Glutamatergic neuron (in vitro differentiated cells): ENCODE measurements at regions not wholly inside any gene's neighbourhood (a gene's known extent, or its start where the extent isn't known, plus 50 kb on each side); places are given as distances from the start of the nearest gene placed in this dataset.
"Not testable (repeated sequence)": the region's sequence is repeated elsewhere in the genome, so short reads cannot be mapped to it uniquely, and the experiment has no call there.

Source experiments
- DNase-seq: peaks from one replicate; pipeline ENCODE4 v3.0.0; 2022
- H3K27ac Mint-ChIP-seq: one replicate; pipeline ENCODE4 v1.8.0; 2020; ENCODE audit warnings: mild to moderate bottlenecking, mixed read lengths, inconsistent platforms; ENCODE audit not compliant: unreplicated experiment
- H3K27me3 Mint-ChIP-seq: one replicate; pipeline ENCODE4 v1.8.0; 2020; ENCODE audit warnings: mild to moderate bottlenecking, moderate library complexity, mixed read lengths, inconsistent platforms; ENCODE audit not compliant: unreplicated experiment
- H3K36me3 Mint-ChIP-seq: one replicate; pipeline ENCODE4 v1.8.0; 2020; ENCODE audit warnings: mild to moderate bottlenecking, mixed read lengths, inconsistent platforms; ENCODE audit not compliant: unreplicated experiment
- H3K4me1 Mint-ChIP-seq: one replicate; pipeline ENCODE4 v1.8.0; 2020; ENCODE audit warnings: mild to moderate bottlenecking, low read depth, mixed read lengths, inconsistent platforms; ENCODE audit not compliant: unreplicated experiment
- H3K4me3 Mint-ChIP-seq: one replicate; pipeline ENCODE4 v1.8.0; 2020; ENCODE audit warnings: mild to moderate bottlenecking, mixed read lengths, inconsistent platforms; ENCODE audit not compliant: unreplicated experiment
- H3K9me3 Mint-ChIP-seq: one replicate; pipeline ENCODE4 v1.8.0; 2020; ENCODE audit warnings: mild to moderate bottlenecking, moderate library complexity, mixed read lengths, inconsistent platforms; ENCODE audit not compliant: unreplicated experiment
- CTCF ChIP-seq: fragments of 200-600 bp; sonication (generic); IDR thresholded peaks from one replicate; pipeline ENCODE4 v1.5.0; 2021; ENCODE audit not compliant: partially characterized antibody, unreplicated experiment

GRCh38 chrX:6946168-6946567, 201.3 kb upstream of the STS start:
- no peak for TF ChIP-seq CTCF
- H3K36me3 Mint-ChIP-seq: no peaks in the 10 kb centered on the region
- H3K27me3 Mint-ChIP-seq: no peaks in the 10 kb centered on the region
- H3K27ac Mint-ChIP-seq: no peak overlapping the region
- H3K4me1 Mint-ChIP-seq: no peaks in the 10 kb centered on the region
- no peak overlapping the region for H3K4me3 Mint-ChIP-seq
- DNase-seq: no peak
- H3K9me3 Mint-ChIP-seq: no peaks in the 10 kb centered on the region

- no peaks in the 10 kb centered on the region for H3K9me3 Mint-ChIP-seq
- H3K27me3 Mint-ChIP-seq: no peaks in the 10 kb centered on the region
- TF ChIP-seq CTCF: no peak
- DNase-seq: no peak
- no peak overlapping the region for H3K27ac Mint-ChIP-seq
- H3K4me3 Mint-ChIP-seq: no peak overlapping the region
- no peaks in the 10 kb centered on the region for H3K4me1 Mint-ChIP-seq
- H3K36me3 Mint-ChIP-seq: no peaks in the 10 kb centered on the region
These were observed 206.5 kb upstream of the STS start for GRCh38 chrX:6941041-6941440.

GRCh38 chrX:6932942-6933341, 214.6 kb upstream of the STS start:
- not testable (repeated sequence) for H3K27me3 Mint-ChIP-seq, H3K4me1 Mint-ChIP-seq

GRCh38 chrX:6930307-6930849, 217.1 kb upstream of the STS start:
- Mint-ChIP-seq H3K4me3 (no peak overlapping the region), H3K27ac (no peak overlapping the region), H3K9me3 (no peaks in the 10 kb centered on the region), H3K27me3 (no peaks in the 10 kb centered on the region), H3K4me1 (no peaks in the 10 kb centered on the region), H3K36me3 (no peaks in the 10 kb centered on the region)
- TF ChIP-seq CTCF: no peak
- DNase-seq: no peak

More at GRCh38 chrX:6932942-6933341, 214.6 kb upstream of the STS start:
- H3K36me3 Mint-ChIP-seq, H3K9me3 Mint-ChIP-seq, H3K27ac Mint-ChIP-seq, H3K4me3 Mint-ChIP-seq, DNase-seq: not testable (repeated sequence)

GRCh38 chrX:6924443-6925077, 223.0 kb upstream of the STS start:
- DNase-seq: no peak
- TF ChIP-seq CTCF: no peak
- no peaks in the 10 kb centered on the region for H3K9me3 Mint-ChIP-seq
- H3K4me1 Mint-ChIP-seq: no peaks in the 10 kb centered on the region
- no peaks in the 10 kb centered on the region for H3K27me3 Mint-ChIP-seq
- H3K4me3 Mint-ChIP-seq: no peak overlapping the region
- no peak overlapping the region for H3K27ac Mint-ChIP-seq
- H3K36me3 Mint-ChIP-seq: no peaks in the 10 kb centered on the region
